Neural progenitor cell (in vitro differentiated cells): ENCODE measurements at regions not wholly inside any gene's neighbourhood (a gene's known extent, or its start where the extent isn't known, plus 50 kb on each side); places are given as distances from the start of the nearest gene placed in this dataset.

Experiments
- DNase-seq: peaks from one replicate; pipeline ENCODE4 v3.0.0-alpha.2; 2016; ENCODE audit warnings: low spot score
- H2AFZ ChIP-seq: fragments of 200-600 bp; sonication (generic); replicated peaks from 2 replicates; pipeline ENCODE4 v1.6.1; 2016; ENCODE audit warnings: antibody characterized with exemption
- H3F3A ChIP-seq: fragments of 200-600 bp; sonication (generic); 2 replicates; pipeline ENCODE4 v1.6.1; 2016; ENCODE audit warnings: antibody characterized with exemption, low read depth
- H3K27ac ChIP-seq: fragments of 200-600 bp; sonication (generic); 2 replicates; pipeline ENCODE4 v1.5.1; 2016; ENCODE audit warnings: mild to moderate bottlenecking
- H3K27me3 ChIP-seq: fragments of 200-600 bp; sonication (generic); 2 replicates; pipeline ENCODE4 v1.6.1; 2016; ENCODE audit warnings: mild to moderate bottlenecking, moderate library complexity
- H3K36me3 ChIP-seq: fragments of 200-600 bp; sonication (generic); 2 replicates; pipeline ENCODE4 v1.5.1; 2016
- H3K4me1 ChIP-seq: fragments of 200-600 bp; sonication (generic); 2 replicates; pipeline ENCODE4 v1.6.1; 2016; ENCODE audit warnings: mixed run types
- H3K4me2 ChIP-seq: fragments of 200-600 bp; sonication (generic); 2 replicates; pipeline ENCODE4 v1.6.1; 2016
- H3K4me3 ChIP-seq: fragments of 200-600 bp; sonication (generic); 2 replicates; pipeline ENCODE4 v1.5.1; 2016
- H3K79me2 ChIP-seq: fragments of 200-600 bp; sonication (generic); 2 replicates; pipeline ENCODE4 v1.6.1; 2016; ENCODE audit warnings: low read depth
- H3K9ac ChIP-seq: fragments of 200-600 bp; sonication (generic); 2 replicates; pipeline ENCODE4 v1.6.1; 2016
- H3K9me3 ChIP-seq: fragments of 200-600 bp; sonication (generic); 2 replicates; pipeline ENCODE4 v1.5.1; 2016; ENCODE audit warnings: low read depth
- H4K20me1 ChIP-seq: fragments of 200-600 bp; sonication (generic); 2 replicates; pipeline ENCODE4 v1.6.1; 2016; ENCODE audit warnings: low read depth
- H3K27ac Mint-ChIP-seq: 3 replicates; pipeline ENCODE4 v1.8.0; 2021; ENCODE audit warnings: mixed read lengths
- H3K27me3 Mint-ChIP-seq: 2 replicates; pipeline ENCODE4 v1.8.0; 2022; ENCODE audit warnings: low read depth, mild to moderate bottlenecking, inconsistent platforms, moderate library complexity, mixed read lengths; ENCODE audit not compliant: insufficient read depth
- H3K36me3 Mint-ChIP-seq: 3 replicates; pipeline ENCODE4 v1.8.0; 2021; ENCODE audit warnings: mixed read lengths
- H3K4me1 Mint-ChIP-seq: 3 replicates; pipeline ENCODE4 v1.8.0; 2021; ENCODE audit warnings: mixed read lengths
- H3K4me3 Mint-ChIP-seq: 3 replicates; pipeline ENCODE4 v1.8.0; 2021; ENCODE audit warnings: mild to moderate bottlenecking, moderate library complexity, mixed read lengths
- H3K9me3 Mint-ChIP-seq: 3 replicates; pipeline ENCODE4 v1.8.0; 2020; ENCODE audit warnings: mixed read lengths
- CTCF ChIP-seq: fragments of 200-600 bp; sonication (generic); IDR thresholded peaks from 2 replicates; pipeline ENCODE4 v1.5.1; 2017; ENCODE audit warnings: antibody characterized with exemption, mild to moderate bottlenecking
- EZH2 ChIP-seq: fragments of 200-600 bp; sonication (generic); IDR thresholded peaks from 2 replicates; pipeline ENCODE4 v1.6.1; 2017; ENCODE audit warnings: antibody characterized with exemption, mild to moderate bottlenecking, moderate library complexity
- EZH2phosphoT487 ChIP-seq: fragments of 200-600 bp; sonication (generic); IDR thresholded peaks from 2 replicates; pipeline ENCODE4 v1.6.1; 2017; ENCODE audit warnings: antibody characterized with exemption

- no peak overlapping the region for H3K27ac Mint-ChIP-seq
- DNase-seq: no peak
- H3K4me3 Mint-ChIP-seq: no peak overlapping the region
- H3K9me3 ChIP-seq: no peaks in the 10 kb centered on the region
- no peaks in the 10 kb centered on the region for H3K4me1 ChIP-seq
- H3K9me3 Mint-ChIP-seq: no peaks in the 10 kb centered on the region
- H3K36me3 ChIP-seq: no peaks in the 10 kb centered on the region
- H3F3A ChIP-seq: no peaks in the 10 kb centered on the region
- no peaks in the 10 kb centered on the region for H3K36me3 Mint-ChIP-seq
- no peaks in the 10 kb centered on the region for H3K27me3 ChIP-seq
- no peak overlapping the region for H2AFZ ChIP-seq
- no peak overlapping the region for H3K9ac ChIP-seq
- H3K79me2 ChIP-seq: no peaks in the 10 kb centered on the region
- TF ChIP-seq CTCF (no peak), EZH2phosphoT487 (no peak), EZH2 (no peak)
- H3K4me3 ChIP-seq: no peak overlapping the region
- H3K27me3 Mint-ChIP-seq: no peaks in the 10 kb centered on the region
- H3K4me2 ChIP-seq: no peak overlapping the region
- no peaks in the 10 kb centered on the region for H4K20me1 ChIP-seq
- H3K4me1 Mint-ChIP-seq: no peaks in the 10 kb centered on the region
- H3K27ac ChIP-seq: no peak overlapping the region
Measured at GRCh38 chr7:93739424-93739823, 151.1 kb downstream of the TFPI2 start.

- H3F3A ChIP-seq: no peaks in the 10 kb centered on the region
- H4K20me1 ChIP-seq: no peaks in the 10 kb centered on the region
- no peaks in the 10 kb centered on the region for H3K4me1 Mint-ChIP-seq
- no peaks in the 10 kb centered on the region for H3K36me3 ChIP-seq
- no peaks in the 10 kb centered on the region for H3K36me3 Mint-ChIP-seq
- no peak overlapping the region for H3K4me3 ChIP-seq
- DNase-seq: no peak
- no peak overlapping the region for H3K4me3 Mint-ChIP-seq
- TF ChIP-seq EZH2phosphoT487: no peak
- TF ChIP-seq CTCF: no peak
- TF ChIP-seq EZH2: no peak
- no peaks in the 10 kb centered on the region for H3K27me3 ChIP-seq
- no peaks in the 10 kb centered on the region for H3K9me3 Mint-ChIP-seq
- H3K27ac Mint-ChIP-seq: no peak overlapping the region
- H3K79me2 ChIP-seq: no peaks in the 10 kb centered on the region
- no peak overlapping the region for H3K4me2 ChIP-seq
- H3K9me3 ChIP-seq: no peaks in the 10 kb centered on the region
- H3K4me1 ChIP-seq: no peaks in the 10 kb centered on the region
- H3K9ac ChIP-seq: no peak overlapping the region
- no peaks in the 10 kb centered on the region for H3K27me3 Mint-ChIP-seq
- H2AFZ ChIP-seq: no peak overlapping the region
- H3K27ac ChIP-seq: no peak overlapping the region
Measured at GRCh38 chr7:93737953-93738352, 152.6 kb downstream of the TFPI2 start.

- Histone ChIP-seq H3K4me1 (no peaks in the 10 kb centered on the region), H3K4me3 (no peak overlapping the region), H3K27me3 (no peaks in the 10 kb centered on the region), H2AFZ (no peak overlapping the region), H3K79me2 (no peaks in the 10 kb centered on the region), H3K36me3 (no peaks in the 10 kb centered on the region), H3K9ac (no peak overlapping the region), H3K4me2 (no peak overlapping the region), H3K27ac (no peak overlapping the region), H3K9me3 (no peaks in the 10 kb centered on the region), H3F3A (no peaks in the 10 kb centered on the region), H4K20me1 (no peaks in the 10 kb centered on the region)
- Mint-ChIP-seq H3K4me1 (no peaks in the 10 kb centered on the region), H3K36me3 (no peaks in the 10 kb centered on the region), H3K9me3 (peaks cover 3% of the 10 kb centered on the region), H3K27ac (no peak overlapping the region), H3K27me3 (no peaks in the 10 kb centered on the region), H3K4me3 (no peak overlapping the region)
- no peak for DNase-seq
- TF ChIP-seq EZH2phosphoT487 (no peak), CTCF (no peak), EZH2 (no peak)
Measured at GRCh38 chr7:93736668-93737369, 153.7 kb downstream of the TFPI2 start.
